Panc1 (cell line): ENCODE measurements at regions not wholly inside any gene's neighbourhood (a gene's known extent, or its start where the extent isn't known, plus 50 kb on each side); places are given as distances from the start of the nearest gene placed in this dataset.

ENCODE experiments used
- ATAC-seq: fragments of 200-7000 bp; cut with Tn5 transposase; 2 replicates; pipeline ENCODE4 v1.9.1; 2020; ENCODE audit warnings: mild to moderate bottlenecking, moderate library complexity
- BruUV-seq: library from RNA; stranded (reverse); fragments of 400-500 nt; replicated peaks from 2 replicates; lab custom pipeline; 2021; lab: Mats Ljungman, UMichigan
- CTCF ChIA-PET: fragments of 300-600 bp; sonication (Branson Sonifier 250); formaldehyde crosslinking; loops from one replicate; lab custom pipeline; 2022; ENCODE audit warnings: antibody characterized with exemption; lab: Charles Lee
- POLR2A ChIA-PET: fragments of 300-600 bp; sonication (Branson Sonifier 250); formaldehyde crosslinking; loops from one replicate; lab custom pipeline; 2022; ENCODE audit warnings: antibody characterized with exemption; lab: Charles Lee
- DNase-seq: peaks from one replicate; pipeline ENCODE4 v3.0.0-alpha.2; 2010; ENCODE audit warnings: low read depth, low spot score
- H3K27ac ChIP-seq: 2 replicates; pipeline ENCODE4 v1.5.1; 2011; ENCODE audit warnings: mild to moderate bottlenecking, low read length, inconsistent platforms
- H3K27me3 ChIP-seq: fragments of 200-500 bp; sonication (Bioruptor generic); 2 replicates; pipeline ENCODE4 v1.6.0; 2014; ENCODE audit warnings: low read length, inconsistent platforms; ENCODE audit not compliant: control insufficient read depth, insufficient read depth
- H3K36me3 ChIP-seq: fragments of 200-500 bp; sonication (Bioruptor generic); 2 replicates; pipeline ENCODE4 v1.5.1; 2014; ENCODE audit warnings: inconsistent platforms, mild to moderate bottlenecking, low read length, moderate library complexity; ENCODE audit not compliant: control insufficient read depth, insufficient read depth
- H3K4me1 ChIP-seq: 2 replicates; pipeline ENCODE4 v1.5.1; 2011; ENCODE audit warnings: inconsistent platforms, mild to moderate bottlenecking, low read length, moderate library complexity; ENCODE audit not compliant: control insufficient read depth, insufficient read depth
- H3K4me3 ChIP-seq, 2 experiments: 2 replicates each; pipeline ENCODE4 v1.5.1; 2011 to 2012; ENCODE audit warnings: low read depth in 2 of 2, low read length in 2 of 2, mild to moderate bottlenecking in 2 of 2, inconsistent platforms in 1 of 2, moderate library complexity in 1 of 2
- H3K9me3 ChIP-seq: fragments of 200-500 bp; sonication (Bioruptor generic); 2 replicates; pipeline ENCODE4 v1.5.1; 2014; ENCODE audit warnings: low read depth, mild to moderate bottlenecking, inconsistent platforms, low read length, moderate library complexity; ENCODE audit not compliant: control insufficient read depth, insufficient read depth
- CTCF ChIP-seq: fragments of 450-650 bp; IDR thresholded peaks from 2 replicates; pipeline ENCODE4 v1.5.1; 2017; ENCODE audit warnings: mild to moderate bottlenecking
- POLR2AphosphoS5 ChIP-seq: IDR thresholded peaks from 2 replicates; pipeline ENCODE4 v1.6.1; 2012; ENCODE audit warnings: mild to moderate bottlenecking, low read depth, low read length, moderate library complexity
- REST ChIP-seq, 2 experiments: IDR thresholded peaks; 2 replicates each; pipeline ENCODE4 v1.6.1; 2011 to 2012; ENCODE audit warnings: low read depth in 2 of 2, control low read depth in 1 of 2, low read length in 1 of 2, mild to moderate bottlenecking in 1 of 2, moderate library complexity in 1 of 2; ENCODE audit not compliant: insufficient read depth in 1 of 2
- SIN3A ChIP-seq: IDR thresholded peaks from 2 replicates; pipeline ENCODE4 v1.6.1; 2012; ENCODE audit warnings: low read depth, mild to moderate bottlenecking, low read length, moderate library complexity, borderline replicate concordance; ENCODE audit not compliant: insufficient read depth
- TCF7L2 ChIP-seq: IDR thresholded peaks from 2 replicates; pipeline ENCODE4 v1.6.1; 2011; ENCODE audit warnings: mild to moderate bottlenecking, low read depth, low read length, inconsistent platforms
- in situ Hi-C: cut with HindIII; loops from 2 replicates; pipeline ENCODE4 v1.10.0; 2016; ENCODE audit warnings: low sequenced_read_pairs, low pct_unique_long_range_greater_than_20kb
- intact Hi-C: fragments of 100-400 bp; cut with micrococcal nuclease; formaldehyde crosslinking; loops from one replicate; pipeline ENCODE4 v1.10.0; 2022; ENCODE audit not compliant: unreplicated experiment

GRCh38 chr7:130965515-130965914, 231.5 kb upstream of the KLF14 start:
- H3K4me3 ChIP-seq, result no peak overlapping the region
- no peak overlapping the region for H3K27ac ChIP-seq
- TF ChIP-seq POLR2AphosphoS5 (no peak), SIN3A (no peak), CTCF (no peak), TCF7L2 (no peak), REST (IDR thresholded peaks at IDR 0.05; ENCODE audit: insufficient read depth in 1 of 2, low read depth in 2 of 2, low read length in 1 of 2) (no peak)
- ATAC-seq (no peak), DNase-seq (no peak)
- intact Hi-C loops (no loop called here), in situ Hi-C loops (no loop called here)
- CTCF ChIA-PET, result no interaction called here
- H3K36me3 ChIP-seq, result no peaks in the 10 kb centered on the region
- H3K4me1 ChIP-seq, result peaks cover 17% of the 10 kb centered on the region
- no peaks in the 10 kb centered on the region for H3K9me3 ChIP-seq
- BruUV-seq, result no TSS peak
- no peaks in the 10 kb centered on the region for H3K27me3 ChIP-seq
- POLR2A ChIA-PET, result no interaction called here

GRCh38 chr7:130966246-130967009, 232.4 kb upstream of the KLF14 start:
- no peak for TF ChIP-seq CTCF
- no peak for TF ChIP-seq POLR2AphosphoS5
- no peak for TF ChIP-seq TCF7L2
- no peak for TF ChIP-seq SIN3A
- TF ChIP-seq REST (IDR thresholded peaks at IDR 0.05; ENCODE audit: insufficient read depth in 1 of 2, low read depth in 2 of 2, low read length in 1 of 2), result no peak
- BruUV-seq, result no TSS peak
- ChIA-PET POLR2A (no interaction called here), CTCF (no interaction called here)
- H3K27ac ChIP-seq, result no peak overlapping the region
- no peaks in the 10 kb centered on the region for H3K9me3 ChIP-seq
- peaks cover 19% of the 10 kb centered on the region for H3K4me1 ChIP-seq
- H3K4me3 ChIP-seq, result no peak overlapping the region
- DNase-seq (no peak), ATAC-seq (no peak)
- intact Hi-C loops, result no loop called here
- H3K36me3 ChIP-seq, result no peaks in the 10 kb centered on the region
- H3K27me3 ChIP-seq, result no peaks in the 10 kb centered on the region
- in situ Hi-C loops, result no loop called here
